ENCODE measurements at regions not wholly inside any gene's neighbourhood (a gene's known extent, or its start where the extent isn't known, plus 50 kb on each side); places are given as distances from the start of the nearest gene placed in this dataset.

DNA sequence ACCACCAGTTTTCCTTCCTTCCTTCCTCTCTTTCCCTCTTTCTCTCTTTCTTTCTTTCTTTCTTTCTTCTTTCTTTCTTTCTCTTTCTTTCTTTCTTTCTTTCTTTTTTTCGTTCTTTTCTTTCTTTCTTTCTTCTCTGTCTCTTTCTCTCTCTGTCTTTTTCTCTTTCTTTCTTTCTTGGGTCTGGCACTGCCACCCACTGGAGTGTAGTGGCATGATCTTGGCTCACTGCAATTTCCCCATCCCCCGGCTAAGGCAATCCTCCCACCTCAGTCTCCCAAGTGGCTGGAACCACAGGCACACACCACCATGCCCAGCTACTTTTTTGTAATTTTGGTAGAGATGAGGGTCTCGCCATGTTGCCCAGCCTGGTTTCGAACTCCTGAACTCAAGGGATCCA, 51.6 kb upstream of the NHS start:
- ChIA-PET POLR2A (no interaction called here), CTCF (no interaction called here)
- ATAC-seq (ENCODE audit: low read depth) (no peak), DNase-seq (no peak)
- Histone ChIP-seq H3K27me3 (replicated peaks in 1 of 4; ENCODE audit: control extremely low read depth in 1 of 4, control insufficient read depth in 3 of 4, insufficient read depth in 4 of 4, low read length in 3 of 4) (no peaks in the 10 kb centered on the region), H3K4me2 (replicated peaks; ENCODE audit: low read depth, low read length, poor library complexity, severe bottlenecking) (no peak overlapping the region), H3K4me3 (ENCODE audit: control extremely low read depth in 1 of 5, extremely low read depth in 1 of 5, insufficient read depth in 1 of 5, low read depth in 2 of 5, low read length in 4 of 5) (no peak overlapping the region), H3K79me2 (ENCODE audit: control insufficient read depth, insufficient read depth, low read length) (no peaks in the 10 kb centered on the region), H3K9me3 (ENCODE audit: control extremely low read depth in 1 of 3, control insufficient read depth in 2 of 3, insufficient read depth in 1 of 3, low read length in 2 of 3) (no peaks in the 10 kb centered on the region), H2AFZ (ENCODE audit: insufficient read depth, low read depth, low read length, poor library complexity, severe bottlenecking) (no peak overlapping the region), H3K27ac (ENCODE audit: low read length in 2 of 2) (no peak overlapping the region), H3K4me1 (ENCODE audit: control insufficient read depth in 2 of 2, insufficient read depth in 2 of 2, low read length in 2 of 2) (no peaks in the 10 kb centered on the region), H3K9ac (ENCODE audit: low read length) (no peak overlapping the region), H3K36me3 (replicated peaks in 1 of 2; ENCODE audit: control extremely low read depth in 1 of 2, control insufficient read depth in 1 of 2, extremely low read depth in 1 of 2, insufficient read depth in 2 of 2, low read length in 1 of 2) (no peaks in the 10 kb centered on the region), H4K20me1 (ENCODE audit: control insufficient read depth, insufficient read depth, low read length, poor library complexity, severe bottlenecking) (no peaks in the 10 kb centered on the region)
- no CpG with 5 or more reads among the region's 4 CpGs for WGBS (ENCODE audit: insufficient coverage)
- no peak for TF ChIP-seq EZH2 (IDR thresholded peaks at IDR 0.05; ENCODE audit: borderline replicate concordance, insufficient read depth, low read depth, low read length, poor library complexity, severe bottlenecking)
- TF ChIP-seq, protein P1, sequence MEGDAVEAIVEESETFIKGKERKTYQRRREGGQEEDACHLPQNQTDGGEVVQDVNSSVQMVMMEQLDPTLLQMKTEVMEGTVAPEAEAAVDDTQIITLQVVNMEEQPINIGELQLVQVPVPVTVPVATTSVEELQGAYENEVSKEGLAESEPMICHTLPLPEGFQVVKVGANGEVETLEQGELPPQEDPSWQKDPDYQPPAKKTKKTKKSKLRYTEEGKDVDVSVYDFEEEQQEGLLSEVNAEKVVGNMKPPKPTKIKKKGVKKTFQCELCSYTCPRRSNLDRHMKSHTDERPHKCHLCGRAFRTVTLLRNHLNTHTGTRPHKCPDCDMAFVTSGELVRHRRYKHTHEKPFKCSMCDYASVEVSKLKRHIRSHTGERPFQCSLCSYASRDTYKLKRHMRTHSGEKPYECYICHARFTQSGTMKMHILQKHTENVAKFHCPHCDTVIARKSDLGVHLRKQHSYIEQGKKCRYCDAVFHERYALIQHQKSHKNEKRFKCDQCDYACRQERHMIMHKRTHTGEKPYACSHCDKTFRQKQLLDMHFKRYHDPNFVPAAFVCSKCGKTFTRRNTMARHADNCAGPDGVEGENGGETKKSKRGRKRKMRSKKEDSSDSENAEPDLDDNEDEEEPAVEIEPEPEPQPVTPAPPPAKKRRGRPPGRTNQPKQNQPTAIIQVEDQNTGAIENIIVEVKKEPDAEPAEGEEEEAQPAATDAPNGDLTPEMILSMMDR (IDR thresholded peaks at IDR 0.05), result no peak
- H3K4me3 Mint-ChIP-seq, result no peak overlapping the region
- no peaks in the 10 kb centered on the region for H3K9me3 Mint-ChIP-seq (ENCODE audit: insufficient read depth)
- intact Hi-C loops (cut with micrococcal nuclease), result no loop called here
- H3K4me1 Mint-ChIP-seq, result no peaks in the 10 kb centered on the region
- no peak overlapping the region for H3K27ac Mint-ChIP-seq
- H3K27me3 Mint-ChIP-seq, result no peaks in the 10 kb centered on the region

All from B cell (primary cell).